T47D (cell line): ENCODE measurements at regions not wholly inside any gene's neighbourhood (a gene's known extent, or its start where the extent isn't known, plus 50 kb on each side); places are given as distances from the start of the nearest gene placed in this dataset.

Source experiments
- DNase-seq, 2 experiments: peaks; one replicate each; pipeline versions ENCODE4 v3.0.0 to v3.0.0-alpha.2; 2011 to 2012; ENCODE audit warnings: low read depth in 1 of 2, low spot score in 1 of 2
- JUND ChIP-seq: IDR thresholded peaks from 2 replicates; pipeline ENCODE4 v1.6.1; 2012; ENCODE audit warnings: low read depth
- in situ Hi-C: cut with HindIII; loops from 2 replicates; pipeline ENCODE4 v1.10.0; 2016; ENCODE audit warnings: low sequenced_read_pairs, low pct_unique_long_range_greater_than_20kb

DNA sequence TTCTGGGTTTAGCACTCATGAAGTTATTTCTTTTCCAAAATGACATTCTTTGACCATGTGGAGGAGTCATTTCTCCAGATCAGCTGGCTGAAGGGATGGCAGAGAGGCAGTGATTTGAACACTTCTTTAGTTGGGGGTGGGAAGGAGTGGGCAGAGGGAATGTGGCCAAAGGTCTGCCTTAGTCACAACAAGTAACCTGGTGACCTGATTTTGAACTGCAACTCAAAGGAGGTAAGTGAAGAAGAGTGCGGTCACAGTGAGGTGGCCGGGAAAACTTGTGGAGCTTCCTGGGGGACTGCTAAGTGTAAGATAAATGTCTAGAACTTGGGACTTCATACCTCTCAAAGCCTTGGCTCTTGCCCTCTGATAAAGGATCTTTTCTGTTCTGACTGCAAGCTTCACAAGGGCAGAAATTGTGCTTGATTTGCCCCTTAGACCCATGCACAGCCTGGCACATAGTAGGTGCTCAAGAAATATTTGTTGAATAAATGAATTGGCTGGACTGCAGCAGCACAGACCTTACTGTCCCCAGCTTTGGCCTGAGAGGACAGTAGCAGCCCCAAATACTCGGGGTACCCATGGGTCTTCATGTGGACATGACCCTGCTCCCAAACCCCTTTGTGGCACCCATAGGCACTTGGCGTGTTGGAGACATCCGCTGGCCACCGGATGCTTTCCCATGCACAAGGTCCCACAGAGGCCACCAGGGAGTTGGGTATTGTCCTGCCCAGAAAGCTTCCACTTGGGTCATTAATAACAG, 99.0 kb upstream of the ALX4 start:
- no peak for DNase-seq
- in situ Hi-C loops: no loop called here
- no peak for TF ChIP-seq JUND

- in situ Hi-C loops: no loop called here
These were observed 99.8 kb upstream of the ALX4 start for GRCh38 chr11:44409558-44410236.

GRCh38 chr11:44416776-44417175, 106.8 kb upstream of the ALX4 start:
- in situ Hi-C loops: no loop called here
- TF ChIP-seq JUND: no peak
- no peak for DNase-seq

More at GRCh38 chr11:44409558-44410236, 99.8 kb upstream of the ALX4 start:
- DNase-seq: no peak
- no peak for TF ChIP-seq JUND

DNA sequence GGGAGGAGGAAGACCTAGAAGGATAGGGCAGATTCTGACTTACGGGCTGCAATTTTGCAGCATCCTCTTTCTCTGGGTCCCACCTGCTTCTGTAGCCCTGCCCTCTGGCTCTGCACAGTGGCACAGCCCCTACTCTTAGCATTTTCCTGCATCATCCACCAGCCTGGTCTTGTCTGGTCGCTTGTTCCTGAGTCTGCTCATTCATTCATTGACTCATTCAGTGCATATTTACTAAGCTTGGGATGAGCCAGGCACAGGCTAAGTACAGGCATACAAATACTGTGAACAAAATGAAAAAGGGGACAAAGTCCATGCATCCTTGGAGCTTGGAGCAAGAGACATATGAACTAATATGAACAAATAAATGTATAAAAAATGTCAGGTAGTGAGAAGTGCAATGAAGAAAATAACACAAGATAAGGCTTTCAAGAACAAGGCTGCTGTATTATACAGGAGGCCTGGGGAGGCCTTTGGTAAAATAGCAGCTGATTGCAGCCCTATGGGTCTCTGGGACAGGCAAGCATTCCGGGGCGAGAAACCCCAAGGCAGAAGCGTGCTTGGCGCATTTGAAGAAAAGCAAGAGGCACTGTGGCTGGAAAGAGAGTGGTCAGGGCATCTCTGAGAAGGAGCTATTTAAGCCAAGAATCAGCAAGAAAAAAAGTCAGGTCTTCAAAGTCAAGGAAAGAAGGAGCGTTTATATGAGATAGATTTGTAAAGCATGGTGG, 108.0 kb upstream of the ALX4 start:
- DNase-seq: no peak
- in situ Hi-C loops: no loop called here
- no peak for TF ChIP-seq JUND

GRCh38 chr11:44418456-44418830, 108.5 kb upstream of the ALX4 start:
- in situ Hi-C loops: no loop called here
- no peak for DNase-seq
- TF ChIP-seq JUND: no peak

- no peak for TF ChIP-seq JUND
- no peak for DNase-seq
- in situ Hi-C loops: no loop called here
These were observed 111.2 kb upstream of the ALX4 start for GRCh38 chr11:44421090-44421675.

DNA sequence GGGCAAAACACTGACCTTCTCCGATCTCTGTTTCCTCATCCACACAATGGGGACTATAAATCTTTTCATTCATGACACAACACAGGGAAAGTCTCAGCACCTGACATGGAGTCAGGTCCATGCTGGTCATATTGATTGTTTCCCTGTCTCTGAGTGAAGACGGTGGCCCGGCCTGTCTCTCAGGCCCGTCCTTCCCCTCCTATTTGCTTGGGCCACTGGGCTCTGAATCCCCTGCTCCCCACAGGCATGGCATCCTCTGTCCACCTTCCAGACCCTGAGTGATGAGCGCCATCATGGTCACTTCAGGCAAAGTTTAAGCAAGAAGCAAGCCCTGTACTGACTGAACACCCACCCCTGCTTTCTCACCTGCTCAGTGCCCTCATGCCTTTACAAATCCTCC, 113.3 kb upstream of the ALX4 start:
- in situ Hi-C loops: no loop called here

DNA sequence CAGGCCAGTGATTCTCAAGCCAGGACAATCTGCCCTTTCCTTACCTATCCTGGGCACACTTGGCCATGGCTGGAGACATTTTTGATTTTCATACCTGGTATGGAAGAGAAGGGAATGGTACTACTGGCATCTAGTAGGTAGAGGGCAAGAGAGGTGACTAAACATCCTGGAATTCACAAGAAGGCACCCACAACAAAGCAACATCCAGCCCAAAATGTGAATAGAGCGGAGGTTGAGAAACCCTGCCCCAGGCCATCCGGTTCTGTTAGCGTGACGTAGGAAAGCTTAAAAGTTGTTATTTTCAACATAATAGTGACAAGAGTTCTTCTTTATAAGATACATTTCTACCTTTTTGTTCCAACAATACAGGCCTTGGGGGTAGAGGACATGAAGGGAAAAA, 114.9 kb upstream of the ALX4 start:
- no peak for TF ChIP-seq JUND
- in situ Hi-C loops: no loop called here
- no peak for DNase-seq

More for the DNA sequence above, 113.3 kb upstream of the ALX4 start:
- DNase-seq: no peak
- no peak for TF ChIP-seq JUND

- in situ Hi-C loops: no loop called here
- no peak for TF ChIP-seq JUND
- no peak for DNase-seq
These were observed 116.2 kb upstream of the ALX4 start for GRCh38 chr11:44426119-44426518.

- no peak for DNase-seq
- in situ Hi-C loops: no loop called here
- TF ChIP-seq JUND: no peak
These were observed 117.0 kb upstream of the ALX4 start for GRCh38 chr11:44426958-44427357.

DNA sequence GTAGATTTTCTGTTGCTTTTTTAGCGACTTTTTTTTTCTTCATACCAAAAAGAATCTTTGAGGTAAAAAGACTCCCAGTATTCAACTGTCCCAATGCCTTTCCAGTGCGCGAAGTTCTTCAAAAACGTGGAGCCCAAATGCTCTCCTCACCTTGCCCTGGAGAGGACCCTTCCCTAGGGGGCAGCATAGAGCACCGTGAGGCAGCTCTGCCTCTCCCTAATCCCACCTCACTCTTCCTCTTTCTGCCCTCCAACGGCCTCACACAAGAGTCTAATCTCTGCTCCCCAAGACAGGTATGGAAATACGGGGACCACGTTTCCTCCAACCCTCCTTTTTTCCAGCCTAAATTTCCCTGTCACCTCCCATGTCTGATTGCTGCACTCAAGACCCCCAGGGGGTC, 117.5 kb upstream of the ALX4 start:
- TF ChIP-seq JUND: no peak
- DNase-seq: peak in 1 of 2 experiments; percentile 38
- in situ Hi-C loops: no loop called here

GRCh38 chr11:44430140-44430539, 120.2 kb upstream of the ALX4 start:
- no peak for TF ChIP-seq JUND
- in situ Hi-C loops: no loop called here
- DNase-seq: no peak

DNA sequence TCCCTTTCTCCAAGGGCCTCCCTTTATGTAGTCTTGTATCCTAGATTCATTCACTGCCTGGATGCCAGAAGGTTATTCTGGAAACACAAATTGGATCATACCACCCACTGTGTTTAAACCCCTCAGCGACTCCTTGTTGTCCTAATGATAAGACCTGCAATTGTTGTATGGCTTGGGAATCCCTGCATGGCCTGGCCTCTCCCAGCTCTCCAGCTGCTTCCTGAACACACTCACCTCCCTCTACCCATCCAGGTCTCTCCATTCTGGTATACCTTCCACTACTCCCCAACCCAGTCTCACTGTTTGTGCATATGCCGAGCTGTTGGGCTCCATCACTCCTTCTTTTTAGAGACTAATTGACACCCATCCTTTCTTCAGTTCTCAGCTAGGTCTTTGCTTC, 124.3 kb upstream of the ALX4 start:
- no peak for TF ChIP-seq JUND
- in situ Hi-C loops: no loop called here
- DNase-seq: no peak
